HepG2 (cell line): ENCODE measurements at regions not wholly inside any gene's neighbourhood (a gene's known extent, or its start where the extent isn't known, plus 50 kb on each side); places are given as distances from the start of the nearest gene placed in this dataset.

Source experiments
- CEBPB ChIP-seq: IDR thresholded peaks from 2 replicates; pipeline ENCODE4 v1.6.1; 2011; ENCODE audit warnings: low read depth, low read length, improper control_type of control experiment, borderline replicate concordance
- KLF9 ChIP-seq: IDR thresholded peaks from 2 replicates; pipeline ENCODE4 v1.6.1; 2016; ENCODE audit warnings: low read depth
- MTF2 ChIP-seq: sonication (generic); formaldehyde crosslinking; IDR thresholded peaks from 2 replicates; pipeline ENCODE4 v1.5.0; 2020; ENCODE audit warnings: missing genetic modification reagents, borderline replicate concordance
- RBAK ChIP-seq: sonication (generic); formaldehyde crosslinking; IDR thresholded peaks from 2 replicates; pipeline ENCODE4 v1.5.1; 2020; ENCODE audit warnings: mild to moderate bottlenecking, missing genetic modification reagents
- ZNF318 ChIP-seq: sonication (generic); formaldehyde crosslinking; IDR thresholded peaks from 2 replicates; pipeline ENCODE4 v1.4.0; 2020; ENCODE audit warnings: mild to moderate bottlenecking, missing genetic modification reagents

GRCh38 chr12:30188602-30189326, 405.0 kb upstream of the TMTC1 start:
- TF ChIP-seq ZNF318 (CRISPR knock-in tag) (no peak), RBAK (CRISPR knock-in tag) (no peak), CEBPB (no peak), KLF9 (no peak), MTF2 (CRISPR knock-in tag) (no peak)
